Esophagus muscularis mucosa (tissue), 3 donors: ENCODE measurements at regions not wholly inside any gene's neighbourhood (a gene's known extent, or its start where the extent isn't known, plus 50 kb on each side); places are given as distances from the start of the nearest gene placed in this dataset.

Experiments
- POLR2A ChIP-seq: fragments of 450-650 bp; IDR thresholded peaks from one replicate; pipeline ENCODE4 v1.6.1; 2017; ENCODE audit warnings: antibody characterized with exemption, moderate library complexity, mild to moderate bottlenecking, low read depth
- TF ChIP-seq, protein P1 (sequence below), 3 experiments: fragments of 200-600 bp in 2 of 3; fragments of 450-650 bp in 1 of 3; sonication (generic) in 2 of 3; IDR thresholded peaks; one replicate each; pipeline ENCODE4 v1.5.1; 2017 to 2019; ENCODE audit warnings: antibody characterized with exemption in 3 of 3, mild to moderate bottlenecking in 2 of 3, moderate library complexity in 1 of 3

DNA sequence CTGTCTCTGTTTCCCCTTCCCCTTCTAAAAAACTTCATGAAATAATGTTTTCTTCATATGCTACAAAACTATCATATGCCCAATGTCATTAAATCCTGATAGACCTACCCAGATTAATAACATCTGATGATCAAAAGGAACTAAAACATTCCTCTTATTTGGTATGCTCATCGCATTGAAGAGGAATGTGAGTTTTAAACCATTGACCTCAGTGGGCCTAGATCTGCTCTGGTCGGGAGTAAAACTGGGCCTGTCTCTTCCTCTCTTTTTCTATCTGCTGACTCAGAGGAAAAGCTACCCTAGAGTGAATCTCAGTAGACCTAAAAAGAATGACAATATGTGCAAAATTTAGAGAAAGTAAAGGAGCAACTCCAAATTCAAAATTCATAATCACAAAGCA is 275.8 kb downstream of the SATB1 start:
- no peak for TF ChIP-seq POLR2A
- TF ChIP-seq, protein P1, sequence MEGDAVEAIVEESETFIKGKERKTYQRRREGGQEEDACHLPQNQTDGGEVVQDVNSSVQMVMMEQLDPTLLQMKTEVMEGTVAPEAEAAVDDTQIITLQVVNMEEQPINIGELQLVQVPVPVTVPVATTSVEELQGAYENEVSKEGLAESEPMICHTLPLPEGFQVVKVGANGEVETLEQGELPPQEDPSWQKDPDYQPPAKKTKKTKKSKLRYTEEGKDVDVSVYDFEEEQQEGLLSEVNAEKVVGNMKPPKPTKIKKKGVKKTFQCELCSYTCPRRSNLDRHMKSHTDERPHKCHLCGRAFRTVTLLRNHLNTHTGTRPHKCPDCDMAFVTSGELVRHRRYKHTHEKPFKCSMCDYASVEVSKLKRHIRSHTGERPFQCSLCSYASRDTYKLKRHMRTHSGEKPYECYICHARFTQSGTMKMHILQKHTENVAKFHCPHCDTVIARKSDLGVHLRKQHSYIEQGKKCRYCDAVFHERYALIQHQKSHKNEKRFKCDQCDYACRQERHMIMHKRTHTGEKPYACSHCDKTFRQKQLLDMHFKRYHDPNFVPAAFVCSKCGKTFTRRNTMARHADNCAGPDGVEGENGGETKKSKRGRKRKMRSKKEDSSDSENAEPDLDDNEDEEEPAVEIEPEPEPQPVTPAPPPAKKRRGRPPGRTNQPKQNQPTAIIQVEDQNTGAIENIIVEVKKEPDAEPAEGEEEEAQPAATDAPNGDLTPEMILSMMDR (IDR thresholded peaks at IDR 0.05) = no peak
